ENCODE measurements at regions not wholly inside any gene's neighbourhood (a gene's known extent, or its start where the extent isn't known, plus 50 kb on each side); places are given as distances from the start of the nearest gene placed in this dataset.

DNA sequence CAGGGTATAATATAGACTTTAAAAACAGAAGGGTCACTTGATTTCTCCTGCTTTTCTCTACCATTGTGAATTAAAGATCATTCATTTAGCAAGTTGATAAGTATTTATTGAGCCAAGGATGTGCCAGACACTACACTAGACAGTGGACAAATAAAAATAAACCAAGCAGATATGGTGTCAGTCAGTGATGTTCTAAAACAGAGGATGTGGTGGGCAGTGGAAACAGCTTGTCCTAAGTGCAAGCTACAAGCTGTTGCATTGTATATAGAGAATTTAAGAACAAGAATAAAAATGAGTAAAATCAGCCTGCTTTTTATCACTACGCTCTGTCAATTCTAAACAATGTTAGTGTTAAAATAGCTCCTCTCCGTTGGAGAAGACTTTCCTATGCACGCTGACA lies 637.3 kb upstream of the GRM7 start:
- Mint-ChIP-seq H3K4me1 (no peaks in the 10 kb centered on the region), H3K36me3 (ENCODE audit: low read depth) (no peaks in the 10 kb centered on the region), H3K27ac (no peak overlapping the region), H3K4me3 (no peak overlapping the region), H3K27me3 (ENCODE audit: low read depth, poor library complexity) (peaks cover 4% of the 10 kb centered on the region), H3K9me3 (no peaks in the 10 kb centered on the region)
- no peak for DNase-seq
- no peak for TF ChIP-seq CTCF (IDR thresholded peaks at IDR 0.05)

GRCh38 chr3:6228958-6229683 lies 631.8 kb upstream of the GRM7 start:
- no peak for TF ChIP-seq CTCF (IDR thresholded peaks at IDR 0.05)
- DNase-seq, result no peak
- Mint-ChIP-seq H3K4me1 (no peaks in the 10 kb centered on the region), H3K9me3 (no peaks in the 10 kb centered on the region), H3K27ac (no peak overlapping the region), H3K4me3 (no peak overlapping the region), H3K36me3 (ENCODE audit: low read depth) (no peaks in the 10 kb centered on the region), H3K27me3 (ENCODE audit: low read depth, poor library complexity) (peaks cover 4% of the 10 kb centered on the region)

- no peaks in the 10 kb centered on the region for H3K9me3 Mint-ChIP-seq
- no peak for TF ChIP-seq CTCF (IDR thresholded peaks at IDR 0.05)
Observed at GRCh38 chr3:6229778-6230410, 631.0 kb upstream of the GRM7 start.

DNA sequence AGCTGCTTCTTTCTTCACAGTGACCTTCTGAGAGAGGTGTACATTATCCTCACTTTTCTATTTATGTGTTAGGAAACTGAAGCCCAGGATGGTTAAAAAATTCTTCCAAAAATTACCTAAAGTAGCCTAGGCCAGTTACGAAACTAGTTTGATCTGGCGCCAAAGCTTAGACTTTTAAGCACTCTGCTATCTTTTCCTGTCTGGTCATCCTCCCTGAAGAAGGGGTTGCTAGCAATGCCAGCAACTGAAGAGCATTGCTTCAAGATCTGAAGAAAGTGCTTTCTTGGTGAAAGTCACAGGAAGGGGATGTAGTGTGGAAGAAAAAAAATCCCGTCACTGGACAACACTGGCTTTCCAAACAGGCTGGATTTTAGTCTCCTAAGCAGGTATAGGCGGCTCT lies 618.8 kb upstream of the GRM7 start:
- H3K4me1 Mint-ChIP-seq, result no peaks in the 10 kb centered on the region
- H3K9me3 Mint-ChIP-seq, result peaks cover 10% of the 10 kb centered on the region
- H3K4me3 Mint-ChIP-seq, result no peak overlapping the region
- H3K27me3 Mint-ChIP-seq (ENCODE audit: low read depth, poor library complexity), result no peaks in the 10 kb centered on the region
- TF ChIP-seq CTCF (IDR thresholded peaks at IDR 0.05), result no peak
- H3K27ac Mint-ChIP-seq, result no peak overlapping the region
- no peaks in the 10 kb centered on the region for H3K36me3 Mint-ChIP-seq (ENCODE audit: low read depth)
- no peak for DNase-seq

More at GRCh38 chr3:6229778-6230410, 631.0 kb upstream of the GRM7 start:
- Mint-ChIP-seq H3K4me1 (no peaks in the 10 kb centered on the region), H3K27me3 (ENCODE audit: low read depth, poor library complexity) (peaks cover 2% of the 10 kb centered on the region), H3K27ac (no peak overlapping the region), H3K36me3 (ENCODE audit: low read depth) (no peaks in the 10 kb centered on the region), H3K4me3 (no peak overlapping the region)
- DNase-seq, result no peak

DNA sequence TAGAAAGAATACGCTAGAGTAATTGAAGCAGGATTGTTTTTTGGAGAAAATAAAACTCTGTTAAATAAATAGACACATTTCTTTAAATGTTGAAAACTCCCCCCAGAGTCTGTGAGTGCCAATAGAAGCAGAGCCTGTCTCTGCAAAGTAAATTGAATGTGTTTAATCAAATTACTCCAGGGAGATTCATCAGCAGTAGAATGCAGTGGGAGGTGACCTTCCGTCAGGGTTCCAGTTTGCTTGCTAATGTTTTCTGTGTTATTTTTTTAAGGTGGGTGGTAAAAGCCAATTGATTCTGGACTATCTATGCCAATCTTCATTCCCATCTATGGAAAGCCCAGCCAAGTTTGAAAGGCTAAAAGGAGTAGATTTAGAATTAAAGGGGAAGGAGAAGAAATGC lies 612.4 kb upstream of the GRM7 start:
- Mint-ChIP-seq H3K36me3 (ENCODE audit: low read depth) (no peaks in the 10 kb centered on the region), H3K4me3 (no peak overlapping the region), H3K9me3 (no peaks in the 10 kb centered on the region), H3K27ac (no peak overlapping the region), H3K4me1 (peaks cover 15% of the 10 kb centered on the region), H3K27me3 (ENCODE audit: low read depth, poor library complexity) (no peaks in the 10 kb centered on the region)
- DNase-seq, result no peak
- no peak for TF ChIP-seq CTCF (IDR thresholded peaks at IDR 0.05)

GRCh38 chr3:6249679-6250078 lies 611.2 kb upstream of the GRM7 start:
- no peak for DNase-seq
- Mint-ChIP-seq H3K27me3 (ENCODE audit: low read depth, poor library complexity) (peaks cover 3% of the 10 kb centered on the region), H3K4me1 (peaks cover 15% of the 10 kb centered on the region), H3K4me3 (no peak overlapping the region), H3K9me3 (peaks cover 7% of the 10 kb centered on the region), H3K36me3 (ENCODE audit: low read depth) (no peaks in the 10 kb centered on the region), H3K27ac (no peak overlapping the region)
- TF ChIP-seq CTCF (IDR thresholded peaks at IDR 0.05), result no peak

Measured in nephron progenitor cell (in vitro differentiated cells).